Right lobe of liver (tissue), 4 donors: ENCODE measurements at regions not wholly inside any gene's neighbourhood (a gene's known extent, or its start where the extent isn't known, plus 50 kb on each side); places are given as distances from the start of the nearest gene placed in this dataset.

Experiments
- CTCF ChIP-seq, 4 donors: fragments of 200-600 bp in 3 of 4; fragments of 450-650 bp in 1 of 4; IDR thresholded peaks; one replicate each; pipeline versions ENCODE4 v1.5.1 to v1.8.0; 2016 to 2022; ENCODE audit warnings: antibody characterized with exemption in 4 of 4, mild to moderate bottlenecking in 2 of 4
- POLR2A ChIP-seq: fragments of 450-650 bp; IDR thresholded peaks from one replicate; pipeline ENCODE4 v1.6.1; 2017; ENCODE audit warnings: antibody characterized with exemption, mild to moderate bottlenecking
- donor health status: DM: no; HTN: no; CAD: no.
- donor health status: DM: no; HTN: no; CAD: no.
- donor health status: DM: no; HTN: yes; CAD: no.

DNA sequence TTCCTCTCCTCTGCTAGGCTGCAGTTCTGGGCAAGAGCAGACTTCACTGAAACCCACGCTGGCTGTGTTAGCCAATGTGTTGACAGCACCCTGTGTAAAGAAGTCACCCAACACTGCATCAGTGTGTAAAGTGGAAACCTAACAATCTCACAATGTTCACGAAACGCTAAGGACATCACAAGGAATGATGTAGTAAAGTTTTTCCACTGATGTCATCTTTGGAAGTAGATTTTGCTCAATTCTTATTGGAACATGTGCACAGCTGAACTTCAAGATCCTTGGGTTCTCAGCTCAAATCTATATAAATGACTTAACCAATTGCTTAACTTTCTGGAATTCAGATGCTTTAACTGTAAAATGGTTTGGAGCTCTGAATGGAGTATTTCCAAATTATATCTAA is 1112.5 kb downstream of the TSN start:
- TF ChIP-seq CTCF (IDR thresholded peaks at IDR 0.05) (no peak), POLR2A (no peak)
